Fibroblast of skin of left quadriceps (primary cell): ENCODE measurements at regions not wholly inside any gene's neighbourhood (a gene's known extent, or its start where the extent isn't known, plus 50 kb on each side); places are given as distances from the start of the nearest gene placed in this dataset.
A peak's percentile ranks its signal among the peaks of the same experiment; 100 is the strongest.
"Not testable (repeated sequence)": the region's sequence is repeated elsewhere in the genome, so short reads cannot be mapped to it uniquely, and the experiment has no call there.

ENCODE experiments used
- DNase-seq, 2 experiments: peaks; one replicate each; pipeline ENCODE4 v3.0.0-alpha.2; 2013; ENCODE audit warnings: low read depth in 2 of 2

DNA sequence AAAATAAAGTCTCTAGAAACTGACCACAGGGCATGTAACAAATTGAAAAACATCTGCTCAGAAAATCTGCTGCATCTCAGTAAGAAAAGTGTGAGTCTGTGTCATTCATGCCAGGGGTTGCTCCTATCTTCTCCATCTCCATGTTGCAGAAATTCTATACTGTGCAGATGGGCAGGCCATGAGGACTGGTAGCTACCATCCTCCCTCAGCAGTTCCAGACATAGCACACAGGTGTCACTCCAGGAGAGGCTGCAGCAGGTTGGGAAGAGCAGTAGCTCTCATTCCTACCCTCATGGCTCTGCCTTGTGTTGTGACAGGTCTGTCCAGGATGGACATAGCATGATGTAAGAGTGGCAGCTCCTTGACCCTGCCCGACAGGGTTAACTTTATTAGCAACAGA, 173.4 kb downstream of the NDUFS4 start:
- DNase-seq, result no peak

DNA sequence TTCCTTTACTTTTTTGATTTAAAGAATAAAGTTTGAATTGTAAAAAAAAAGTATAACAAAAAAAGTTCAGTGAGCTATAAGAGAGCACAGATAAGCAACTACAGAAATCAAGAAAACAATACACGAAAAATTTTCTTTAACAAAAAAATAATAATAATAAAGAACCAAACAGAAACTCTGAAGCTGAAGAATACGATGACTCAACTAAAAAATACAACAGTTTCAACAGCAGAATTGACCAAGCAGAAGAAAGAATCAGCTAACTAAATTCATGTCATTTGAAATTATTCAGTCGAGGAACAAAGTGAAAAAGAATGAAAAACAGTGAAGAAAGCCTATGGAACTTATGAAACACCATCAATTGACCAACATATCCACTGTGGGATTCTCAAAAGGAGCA, 177.7 kb downstream of the NDUFS4 start:
- DNase-seq, result no peak

DNA sequence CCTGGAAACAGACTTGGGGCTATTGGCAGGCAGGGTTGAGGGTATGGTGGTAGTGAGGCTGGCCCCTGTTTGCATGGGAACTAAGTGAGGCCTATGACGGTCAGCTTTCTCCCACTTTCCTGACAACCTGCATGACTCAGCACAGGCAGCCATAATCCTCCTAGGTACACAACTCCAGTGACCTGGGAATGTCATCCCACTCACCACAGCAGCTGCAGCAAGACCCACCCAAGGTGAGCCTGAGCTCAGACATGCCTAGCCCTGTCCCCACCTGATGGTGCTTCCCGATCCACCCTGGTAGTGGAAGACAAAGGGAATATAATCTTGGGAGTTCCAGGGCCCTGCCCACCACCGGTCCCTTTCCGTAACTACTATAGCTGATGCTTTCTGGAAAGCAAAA, 178.7 kb downstream of the NDUFS4 start:
- no peak for DNase-seq

DNA sequence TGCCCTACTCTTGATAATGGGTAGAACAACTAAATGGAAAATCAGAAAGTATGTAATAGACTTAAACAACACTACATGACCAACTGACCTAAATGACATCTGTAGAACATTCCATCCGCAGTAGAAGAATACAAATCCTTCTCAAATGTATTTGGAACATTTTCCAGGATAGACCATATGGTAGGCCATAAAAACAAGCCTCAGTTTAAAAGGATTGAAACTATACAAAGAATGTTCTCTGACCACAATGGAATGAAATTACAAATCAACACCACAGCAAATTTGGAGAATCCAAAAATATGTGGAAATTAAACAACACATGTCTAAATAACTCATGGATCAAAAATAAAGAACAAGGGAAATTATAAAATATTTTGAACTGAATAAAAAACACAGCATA, 189.2 kb downstream of the NDUFS4 start:
- peak; percentile 72 to 77 for DNase-seq

DNA sequence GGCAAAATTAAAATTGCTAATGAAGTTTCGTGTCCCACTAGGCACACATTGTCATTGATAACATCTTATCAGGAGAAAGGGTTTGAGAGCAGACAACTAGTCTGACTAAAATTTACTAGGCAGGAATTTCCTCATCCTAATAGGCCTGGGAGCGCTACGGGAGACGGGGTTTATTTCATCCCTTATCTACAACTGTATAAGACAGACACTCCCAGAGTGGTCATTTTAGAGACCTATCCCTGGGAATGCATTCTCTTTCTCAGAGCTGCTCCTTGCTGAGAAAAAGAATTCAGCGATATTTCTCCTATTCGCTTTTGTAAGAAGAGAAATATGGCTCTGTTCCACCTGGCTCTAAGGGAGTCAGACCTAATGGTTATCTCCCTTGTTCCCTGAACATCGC, 191.8 kb downstream of the NDUFS4 start:
- DNase-seq, result not testable (repeated sequence)

DNA sequence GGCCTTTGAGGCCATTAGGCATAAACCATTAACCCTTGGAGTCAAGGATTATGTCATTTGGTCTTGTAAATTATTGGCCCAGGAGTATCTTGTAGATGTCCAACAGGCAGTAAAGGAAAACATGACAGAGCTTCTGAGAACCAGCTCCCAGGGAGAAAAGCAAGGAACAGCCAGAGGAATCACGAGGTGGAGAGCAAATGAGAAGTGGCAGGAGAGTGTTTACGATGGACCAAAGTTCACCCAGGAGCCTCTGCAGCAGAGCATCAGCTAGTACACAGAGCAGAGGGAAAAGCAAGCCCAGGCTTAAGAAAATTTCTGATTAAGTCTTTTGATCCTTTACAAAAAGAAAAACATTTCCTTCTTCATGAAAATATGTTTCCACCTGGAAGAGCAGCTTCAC, 206.2 kb downstream of the NDUFS4 start:
- no peak for DNase-seq

DNA sequence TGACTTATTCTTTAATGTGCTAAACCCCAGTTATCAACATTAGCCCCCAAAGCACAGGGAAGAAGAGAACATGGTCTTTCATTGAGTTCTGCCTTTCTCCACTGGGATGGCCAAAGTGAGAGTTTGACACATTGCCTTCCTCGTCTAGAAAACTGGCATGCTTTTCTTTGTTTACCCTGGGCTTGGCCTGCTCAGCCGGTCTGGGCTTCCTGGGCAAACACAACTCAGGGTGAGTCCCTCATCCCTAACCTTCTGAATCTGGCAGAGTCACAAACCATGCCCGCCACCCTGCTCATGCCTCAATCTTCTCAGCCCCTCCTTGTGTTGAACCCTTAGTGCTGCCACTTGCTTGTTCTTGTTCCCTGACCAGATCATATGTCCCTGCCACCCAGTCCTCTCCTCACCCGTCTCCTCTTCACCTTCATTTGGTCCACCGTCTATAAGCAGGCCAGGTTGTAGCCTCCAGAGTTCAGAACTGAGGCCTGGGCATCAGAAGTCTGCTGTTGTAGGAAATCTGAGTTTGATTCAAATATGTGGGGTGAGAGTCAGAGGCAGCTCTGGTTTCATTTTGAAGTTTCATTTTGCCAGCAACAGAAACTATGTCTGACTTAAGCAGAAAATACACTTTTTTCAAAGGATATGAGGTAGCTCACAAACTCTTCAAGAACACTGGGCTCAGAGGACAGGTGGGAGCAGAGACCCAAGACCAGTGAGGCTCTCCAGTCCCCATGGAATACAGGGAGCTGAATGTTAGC, 217.6 kb downstream of the NDUFS4 start:
- DNase-seq, result no peak

DNA sequence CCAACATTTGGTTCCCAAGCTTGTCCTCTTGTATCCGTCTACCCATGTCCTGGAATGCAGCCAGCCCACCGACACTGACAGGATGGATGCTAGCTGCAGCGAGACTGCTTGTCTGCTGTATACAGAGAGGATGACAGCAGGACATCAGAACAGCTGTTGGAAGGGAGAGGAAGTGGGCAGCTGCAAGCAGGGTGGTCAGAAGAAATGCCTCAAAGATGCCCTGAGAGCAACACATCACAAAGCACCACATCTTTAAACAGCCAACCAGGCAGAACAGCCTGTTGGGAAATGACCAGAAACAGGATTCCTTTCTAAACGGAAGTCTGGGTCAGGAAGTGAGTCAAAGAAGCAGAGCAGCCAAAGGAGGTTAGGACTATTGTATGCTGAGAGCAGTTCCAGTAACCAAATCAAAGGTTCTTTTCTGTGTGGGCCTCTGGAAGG, 219.1 kb downstream of the NDUFS4 start:
- peak; percentile 11 to 12 for DNase-seq

DNA sequence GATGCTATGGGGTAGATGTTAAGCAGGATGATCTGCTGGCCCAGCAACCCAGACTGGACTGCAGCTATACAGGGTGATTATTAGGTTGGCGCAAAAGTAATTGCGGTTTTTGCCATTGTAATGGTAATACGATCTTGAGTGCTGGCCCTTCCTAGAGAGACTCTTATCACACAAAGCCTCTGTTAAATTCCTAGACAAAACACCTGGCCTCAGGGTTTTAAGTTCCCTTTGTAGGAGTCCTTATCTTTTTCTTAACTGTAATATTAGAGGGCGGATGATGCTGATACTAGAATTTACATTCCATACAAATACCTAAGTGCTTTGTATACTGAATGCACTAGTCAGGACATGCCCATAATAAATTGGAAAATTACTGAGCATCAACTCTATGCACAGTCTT, 222.2 kb downstream of the NDUFS4 start:
- DNase-seq, result no peak

DNA sequence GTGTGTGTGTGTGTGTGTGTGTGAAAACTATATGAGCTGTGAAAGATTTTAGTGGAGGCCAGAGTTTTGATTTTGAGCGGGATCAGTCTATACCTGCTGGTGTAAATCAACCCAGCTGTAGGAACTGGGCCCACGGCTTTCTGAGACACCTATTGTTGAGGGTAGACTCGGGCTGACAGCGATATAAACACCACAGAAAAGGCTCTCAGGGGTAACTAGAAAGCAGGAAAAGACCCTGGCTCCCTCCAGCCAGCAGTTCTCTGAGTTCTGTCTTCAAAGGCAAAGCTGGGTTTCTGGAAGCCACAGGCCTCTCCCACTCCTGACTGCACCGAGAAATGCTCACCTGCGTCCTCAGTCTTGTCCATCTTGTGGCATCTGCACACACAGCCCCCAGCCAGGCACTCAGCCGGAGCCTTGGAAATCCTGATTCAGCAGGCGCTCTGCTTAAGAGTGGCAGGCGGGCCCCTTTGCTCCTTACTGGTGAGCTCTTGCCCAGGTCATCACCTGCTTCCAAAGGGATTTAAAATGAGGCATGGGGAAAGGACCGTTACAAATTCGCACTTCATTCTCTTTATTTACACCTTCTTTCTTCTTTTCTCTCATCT, 223.3 kb downstream of the NDUFS4 start:
- no peak for DNase-seq

DNA sequence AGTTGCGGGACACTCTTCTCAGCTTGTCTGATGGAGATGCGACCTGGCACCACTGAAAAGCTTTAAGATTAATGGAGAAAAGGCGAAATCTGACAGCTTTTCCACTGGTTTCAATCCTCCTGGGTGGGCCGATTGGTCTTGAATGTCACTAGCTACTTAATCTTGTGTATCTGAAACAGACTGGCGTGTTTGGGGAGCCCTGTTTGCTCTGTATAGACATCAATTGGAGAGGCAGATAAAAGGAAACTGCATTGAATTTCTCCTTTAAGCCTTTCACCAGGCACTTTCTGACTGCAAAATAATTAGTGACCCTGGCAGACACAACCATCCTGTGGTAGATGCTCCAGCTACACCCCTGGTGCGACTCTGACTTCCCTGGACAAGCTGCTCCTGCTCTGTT, 224.2 kb downstream of the NDUFS4 start:
- no peak for DNase-seq

DNA sequence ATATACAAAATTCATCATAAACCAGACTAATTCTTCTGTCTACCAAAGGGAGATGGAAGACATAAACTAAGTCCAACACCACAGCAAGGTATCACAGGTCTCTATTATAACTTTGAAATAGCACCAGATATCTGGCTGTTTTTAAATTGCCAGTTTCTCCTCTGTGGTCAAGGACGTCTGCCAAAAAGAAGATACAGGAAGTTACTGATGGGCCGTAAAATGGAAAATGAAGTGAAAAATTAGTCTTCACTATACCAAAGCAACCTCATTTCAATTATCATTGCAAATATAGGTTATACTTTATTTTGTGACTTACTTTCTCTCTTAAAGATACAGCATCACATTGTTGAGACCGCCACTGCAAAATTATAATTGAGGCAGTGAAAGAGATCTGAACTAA, 225.5 kb downstream of the NDUFS4 start:
- no peak for DNase-seq

DNA sequence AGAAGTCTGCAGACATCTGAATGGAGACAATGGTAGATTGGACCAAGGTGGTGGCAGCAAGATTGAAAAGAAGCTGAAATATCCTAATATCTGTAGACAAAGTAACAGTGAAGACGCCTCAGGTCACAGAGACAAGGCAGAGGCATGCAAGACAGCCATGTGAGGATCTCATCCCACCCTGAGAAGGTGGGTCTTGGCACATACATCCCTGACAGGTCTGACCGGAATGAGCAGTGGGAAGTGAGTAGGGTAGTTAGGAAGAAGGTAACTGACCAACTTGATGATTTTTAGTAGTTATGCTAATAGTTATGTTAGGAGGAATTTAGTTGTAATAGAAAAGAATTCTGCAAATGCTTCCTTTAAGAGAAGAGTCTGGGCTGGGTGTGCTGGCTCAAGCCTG, 229.6 kb downstream of the NDUFS4 start:
- DNase-seq, result no peak

DNA sequence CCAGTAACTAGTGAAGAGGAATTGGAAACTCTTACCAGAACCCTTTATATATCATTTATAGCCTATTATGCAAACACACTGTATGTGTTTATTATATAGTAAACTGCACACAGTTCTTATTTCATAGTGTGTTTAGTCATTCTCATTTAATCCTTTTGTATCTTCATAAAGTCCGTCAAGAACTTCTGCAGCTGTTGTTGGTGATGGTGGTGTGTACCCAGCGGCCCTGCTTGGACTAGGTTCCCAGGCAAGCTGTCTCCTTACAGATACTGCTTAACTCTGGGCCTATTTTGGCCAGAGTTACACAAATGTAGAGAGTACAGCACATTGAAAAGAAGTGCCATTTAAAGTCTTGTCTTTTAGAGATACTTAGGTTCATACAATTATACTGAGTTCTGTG, 231.9 kb downstream of the NDUFS4 start:
- DNase-seq, result no peak

DNA sequence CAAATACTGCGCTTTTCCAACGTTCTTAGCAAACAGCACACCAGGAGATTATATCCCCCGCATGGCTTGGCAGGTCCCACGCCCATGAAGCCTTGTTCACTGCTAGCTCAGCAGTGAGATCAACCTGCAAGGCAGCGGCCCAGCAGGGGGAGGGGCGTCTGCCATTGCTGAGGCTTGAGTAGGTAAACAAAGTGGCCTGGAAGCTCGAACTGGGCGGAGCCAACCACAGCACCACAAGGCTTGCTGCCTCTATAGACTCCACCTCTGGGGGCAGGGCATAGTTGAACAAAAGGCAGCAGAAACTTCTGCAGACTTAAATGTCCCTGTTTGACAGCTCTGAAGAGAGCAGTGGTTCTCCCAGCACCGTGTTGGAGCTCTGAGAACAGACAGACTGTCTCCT, 239.2 kb downstream of the NDUFS4 start:
- not testable (repeated sequence) for DNase-seq

DNA sequence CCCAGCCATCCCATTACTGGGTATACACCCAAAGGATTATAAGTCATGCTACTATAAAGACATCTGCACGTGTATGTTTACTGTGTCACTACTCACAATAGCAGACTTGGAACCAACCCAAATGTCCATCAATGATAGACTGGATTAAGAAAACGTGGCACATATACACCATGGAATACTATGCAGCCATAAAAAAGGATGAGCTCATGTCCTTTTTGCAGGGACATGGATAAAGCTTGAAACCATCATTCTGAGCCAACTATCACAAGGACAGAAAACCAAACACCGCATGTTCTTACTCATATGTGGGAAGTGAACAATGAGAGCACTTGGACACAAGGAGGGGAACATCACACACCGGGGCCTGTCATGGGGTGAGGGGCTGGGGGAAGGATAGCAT, 248.0 kb downstream of the NDUFS4 start:
- DNase-seq, result not testable (repeated sequence)

DNA sequence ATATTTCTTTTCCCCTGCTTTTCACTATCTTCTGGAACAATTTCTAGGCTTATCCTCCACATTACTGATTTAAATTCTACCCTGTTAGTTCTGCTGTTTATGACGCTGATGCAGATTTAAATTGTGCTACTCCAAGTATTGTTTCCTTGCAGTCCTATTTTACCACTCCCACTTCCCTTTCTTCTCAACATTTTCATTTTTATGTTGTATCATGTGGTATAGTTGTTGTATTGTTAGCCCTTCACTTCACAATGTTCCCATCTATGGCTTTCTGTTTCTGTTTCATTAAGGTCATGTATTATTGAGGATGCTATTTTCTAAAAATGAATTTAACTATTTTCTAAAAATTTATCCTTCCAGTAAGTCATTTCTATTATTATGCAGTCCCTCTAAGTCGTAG, 254.4 kb downstream of the NDUFS4 start:
- DNase-seq, result no peak

DNA sequence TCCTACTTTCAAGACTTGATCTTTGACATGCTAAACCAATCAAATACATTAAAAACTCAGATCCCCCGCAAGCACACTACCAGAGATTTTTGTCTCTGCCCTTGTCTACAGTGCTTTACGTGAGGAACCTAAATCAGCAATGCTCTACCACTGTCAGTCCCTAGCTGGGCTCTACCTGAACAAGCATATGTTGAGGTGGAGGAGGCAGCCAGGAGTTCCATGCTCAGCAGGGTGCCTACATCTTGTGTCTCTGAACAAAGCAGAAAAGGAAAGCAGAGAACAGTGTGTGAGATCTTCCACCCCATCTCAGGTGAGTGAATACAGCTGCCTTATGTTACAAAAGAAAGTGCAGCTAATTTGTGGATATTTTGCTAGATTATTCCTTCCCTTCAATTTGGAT, 255.0 kb downstream of the NDUFS4 start:
- no peak for DNase-seq

DNA sequence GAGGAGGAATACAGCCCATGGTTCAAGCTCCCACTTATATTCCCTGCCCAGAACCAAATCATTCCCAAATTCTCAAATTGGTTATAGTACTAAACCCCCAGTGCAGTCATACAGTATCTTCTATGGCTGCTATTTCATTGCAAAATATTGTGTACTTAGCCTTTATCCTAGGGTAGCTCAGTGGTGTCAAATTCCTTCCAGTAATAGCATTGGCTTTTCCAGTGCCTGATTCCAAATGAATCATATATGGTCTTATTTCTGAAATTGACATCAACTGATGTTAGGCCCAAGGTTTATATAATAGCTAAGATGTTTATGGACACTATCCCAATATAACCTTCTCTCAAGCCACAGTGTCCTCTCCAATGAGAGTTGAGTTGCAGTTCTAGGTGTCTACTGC, 256.7 kb downstream of the NDUFS4 start:
- DNase-seq, result no peak

DNA sequence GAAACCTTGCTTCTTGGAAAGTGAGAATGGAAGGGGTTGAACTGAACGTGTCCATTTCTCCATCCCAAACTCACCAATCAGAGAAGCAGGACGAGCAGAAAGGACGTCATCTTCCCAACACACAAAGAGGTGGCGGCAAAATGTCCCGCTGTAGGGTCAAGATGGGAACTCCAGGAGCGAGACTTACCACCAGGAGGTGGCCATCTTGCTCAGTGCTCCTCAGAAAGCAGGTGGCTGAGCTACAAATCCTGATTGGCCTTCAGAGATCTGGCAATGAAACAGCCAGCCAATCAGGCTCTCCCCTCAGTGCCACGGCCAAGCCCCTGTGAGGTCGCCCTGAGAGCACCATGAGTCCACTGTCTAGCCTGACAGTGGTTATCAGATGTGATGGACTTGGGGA, 259.0 kb downstream of the NDUFS4 start:
- no peak for DNase-seq

DNA sequence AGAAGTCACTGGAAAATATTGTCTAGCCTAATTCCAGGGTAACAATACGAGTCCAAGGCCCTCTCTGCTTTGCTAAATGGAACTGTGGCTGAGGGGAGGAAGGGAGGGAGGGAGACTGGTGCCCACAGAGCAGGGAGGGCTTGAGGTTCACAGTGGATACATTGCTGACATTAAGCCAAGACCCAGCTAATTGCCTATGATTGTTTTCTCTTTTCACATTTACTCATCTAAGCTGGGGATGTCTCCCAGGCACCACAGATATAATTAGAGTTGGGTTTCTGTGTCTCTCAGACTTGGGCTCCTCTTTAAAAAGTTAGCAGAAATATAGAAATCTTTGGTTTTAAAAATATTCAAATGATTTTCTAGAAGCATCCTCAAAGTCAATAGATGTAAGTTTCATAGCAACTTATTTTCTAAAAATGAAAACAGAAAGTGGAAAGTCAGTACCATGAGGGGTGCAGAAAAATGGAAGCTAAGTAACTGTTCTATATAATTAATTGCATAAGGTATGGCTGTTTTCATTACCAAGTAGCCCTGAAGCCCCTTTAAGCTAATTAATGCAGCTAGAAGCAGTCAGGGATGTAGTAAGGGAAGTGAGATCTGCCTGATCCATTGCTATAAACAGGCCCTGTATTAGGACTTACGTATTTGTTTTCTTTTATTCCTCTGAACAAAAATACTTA, 259.8 kb downstream of the NDUFS4 start:
- no peak for DNase-seq

DNA sequence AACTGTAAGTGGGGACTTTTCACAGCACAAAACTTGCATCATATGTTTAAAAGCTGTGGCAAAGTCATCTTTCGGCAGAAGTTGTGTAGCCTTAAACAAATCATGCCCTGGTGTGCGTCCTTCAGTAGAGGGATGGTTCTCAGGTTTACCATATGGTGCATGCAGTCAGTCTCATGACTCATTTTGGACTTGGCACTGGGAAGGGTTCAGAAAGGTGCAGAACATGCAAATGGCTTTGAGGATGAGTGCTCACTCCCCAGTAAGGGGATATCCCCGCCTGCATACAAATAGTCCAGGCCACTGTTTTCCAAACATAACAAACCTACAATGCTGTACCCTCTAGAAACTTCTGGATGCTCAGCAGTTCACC, 260.3 kb downstream of the NDUFS4 start:
- no peak for DNase-seq

DNA sequence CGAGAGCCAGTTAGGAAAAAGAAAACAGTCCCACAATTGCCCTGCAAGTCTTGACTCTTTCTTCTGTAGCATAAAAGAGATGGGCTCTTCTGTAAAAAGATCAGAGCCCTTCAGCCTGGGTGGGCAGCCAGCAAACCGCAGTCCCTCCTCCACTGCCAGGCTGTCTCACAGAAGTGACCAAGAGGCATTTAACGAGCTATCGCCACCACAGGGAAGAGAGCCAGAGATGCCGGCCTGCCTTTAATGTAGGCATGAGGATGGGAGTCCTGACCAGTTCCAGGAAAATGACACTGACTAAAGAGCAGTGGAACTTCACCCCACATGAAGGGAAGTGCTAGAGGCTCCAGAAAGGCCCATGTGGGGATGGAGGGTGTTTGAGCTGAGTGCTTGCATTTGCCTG, 264.6 kb downstream of the NDUFS4 start:
- DNase-seq, result no peak
